ENCODE measurements at regions not wholly inside any gene's neighbourhood (a gene's known extent, or its start where the extent isn't known, plus 50 kb on each side); places are given as distances from the start of the nearest gene placed in this dataset.
"Not testable (repeated sequence)": the region's sequence is repeated elsewhere in the genome, so short reads cannot be mapped to it uniquely, and the experiment has no call there.

DNA sequence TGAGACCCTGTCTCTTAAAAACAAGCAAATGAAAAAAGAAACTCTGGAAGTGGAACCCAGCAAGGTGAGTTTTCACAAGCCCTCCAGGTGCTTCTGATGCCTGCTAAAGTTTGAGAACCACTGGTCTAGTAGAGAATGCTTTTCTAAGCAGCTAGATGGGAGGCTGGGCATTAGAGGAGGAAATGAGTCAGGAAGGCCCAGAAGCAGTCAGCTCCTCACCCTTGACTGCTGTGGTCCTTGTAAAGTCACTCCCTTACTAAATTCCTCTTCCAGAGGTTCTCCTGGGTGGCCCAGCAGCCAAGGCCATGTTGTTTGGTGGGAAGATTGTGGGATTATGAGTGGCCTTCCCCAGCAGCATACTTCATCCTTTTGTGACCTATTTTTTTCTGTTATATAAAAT lies 52.0 kb upstream of the FYN start:
- DNase-seq (ENCODE audit: low read depth): no peak

- DNase-seq (ENCODE audit: low read depth): no peak
These were observed 53.6 kb upstream of the FYN start for GRCh38 chr6:111926731-111927302.

GRCh38 chr6:111927321-111927720 lies 54.1 kb upstream of the FYN start:
- no peak for DNase-seq (ENCODE audit: low read depth)

DNA sequence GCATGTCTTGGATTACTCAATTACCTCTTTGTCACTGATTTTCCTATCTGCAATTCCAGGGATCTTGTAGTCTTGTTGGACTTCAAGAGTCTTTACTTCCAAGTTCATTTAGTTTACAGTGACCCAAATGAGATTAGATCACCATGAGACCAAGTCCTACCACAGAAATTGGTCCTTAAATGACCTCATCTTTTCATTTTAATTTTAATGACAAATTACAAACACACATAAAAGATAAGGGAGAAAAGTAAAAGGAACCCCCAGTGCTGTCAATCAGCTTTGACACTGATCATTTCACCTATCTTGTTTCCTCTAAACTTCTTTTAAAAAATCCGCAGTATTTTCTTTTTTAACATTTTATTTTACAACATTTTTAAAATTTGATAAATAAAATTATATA lies 54.9 kb upstream of the FYN start:
- no peak for DNase-seq (ENCODE audit: low read depth)

- DNase-seq (ENCODE audit: low read depth): not testable (repeated sequence)
These were observed 61.4 kb upstream of the FYN start for GRCh38 chr6:111934611-111935010.

DNA sequence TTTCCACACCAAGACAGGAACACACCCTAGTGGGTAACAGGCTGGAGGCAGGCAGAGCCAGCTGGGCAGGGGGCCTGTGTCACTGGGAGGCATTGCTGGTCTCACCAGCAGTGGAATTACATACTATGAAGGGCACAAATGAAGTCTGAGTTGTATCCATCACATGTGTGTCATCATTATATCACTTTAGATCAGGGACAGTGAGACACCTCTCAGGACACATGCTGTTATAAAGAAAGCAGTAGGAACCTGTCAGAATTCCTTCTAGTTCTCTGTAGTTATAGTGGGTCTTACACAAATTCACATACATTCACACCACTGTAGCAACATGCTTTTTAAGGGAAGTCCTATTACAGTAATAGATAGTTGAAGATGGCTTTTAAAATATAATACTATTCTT lies 63.5 kb upstream of the FYN start:
- DNase-seq (ENCODE audit: low read depth): no peak

GRCh38 chr6:111938710-111939109 lies 65.5 kb upstream of the FYN start:
- DNase-seq (ENCODE audit: low read depth): no peak

DNA sequence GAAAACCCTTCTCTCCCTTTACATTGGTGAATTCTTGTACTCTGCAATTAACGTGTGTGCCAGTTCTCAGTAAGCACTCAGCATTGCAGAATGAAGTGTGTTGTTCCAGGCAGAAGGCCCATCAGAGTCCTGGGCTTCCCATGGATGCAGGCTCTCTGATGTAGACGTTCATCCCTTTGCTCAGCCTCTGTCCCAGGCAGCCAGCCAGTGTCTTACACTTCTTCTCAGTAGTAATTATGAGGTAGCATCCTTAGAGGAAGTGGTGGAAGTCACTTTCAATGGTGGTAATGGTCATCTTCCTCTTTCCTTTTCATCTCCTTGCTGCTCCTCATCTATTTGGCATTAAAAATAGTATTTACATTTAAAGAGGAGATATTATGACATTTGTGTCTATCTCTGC lies 66.7 kb upstream of the FYN start:
- no peak for DNase-seq (ENCODE audit: low read depth)

- DNase-seq (ENCODE audit: low read depth): no peak
These were observed 67.5 kb upstream of the FYN start for GRCh38 chr6:111940801-111941200.

- DNase-seq (ENCODE audit: low read depth): no peak
These were observed 68.6 kb upstream of the FYN start for GRCh38 chr6:111941686-111942330.

- no peak for DNase-seq (ENCODE audit: low read depth)
These were observed 69.3 kb upstream of the FYN start for GRCh38 chr6:111942561-111942960.

GRCh38 chr6:111943266-111943665 lies 70.0 kb upstream of the FYN start:
- DNase-seq (ENCODE audit: low read depth): no peak

GRCh38 chr6:111943726-111944125 lies 70.5 kb upstream of the FYN start:
- no peak for DNase-seq (ENCODE audit: low read depth)

DNA sequence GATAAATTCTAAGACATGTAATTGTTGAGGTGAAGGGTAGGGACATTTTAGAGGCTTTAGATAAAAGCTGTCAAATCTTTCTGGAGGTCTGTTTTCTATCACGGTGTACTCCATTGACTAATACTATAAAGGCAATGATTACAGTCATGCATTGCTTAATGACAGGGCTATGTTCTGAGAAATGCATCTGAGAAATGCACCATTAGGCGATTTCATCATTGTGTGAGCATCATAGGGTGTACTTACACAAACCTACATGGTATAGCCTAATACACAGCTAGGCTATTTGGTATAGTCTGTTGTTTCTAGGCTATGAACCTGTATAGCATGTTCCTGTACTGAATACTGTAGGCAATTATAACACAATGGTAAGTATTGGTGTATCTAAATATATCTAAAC lies 71.3 kb upstream of the FYN start:
- DNase-seq (ENCODE audit: low read depth): no peak

DNA sequence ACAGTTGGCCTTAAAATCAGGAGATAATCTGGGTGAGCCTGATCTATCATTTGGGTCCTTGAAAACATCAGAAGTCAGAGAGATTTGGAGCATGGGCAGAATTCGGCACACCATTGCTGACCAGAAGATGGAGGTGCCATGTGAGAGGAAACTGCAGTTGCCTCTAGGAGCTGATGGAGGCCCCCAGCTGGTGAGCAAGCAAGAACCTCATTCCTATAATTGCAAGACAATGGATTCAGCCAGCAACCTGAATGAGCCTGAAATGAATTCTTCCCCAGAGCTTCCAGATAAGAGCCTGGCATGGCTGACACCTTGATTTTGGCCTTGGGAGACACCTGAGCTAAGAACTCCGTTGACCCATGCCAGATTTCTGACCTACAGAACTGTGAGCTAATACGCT lies 76.3 kb upstream of the FYN start:
- no peak for DNase-seq (ENCODE audit: low read depth)

GRCh38 chr6:111949984-111950383 lies 76.7 kb upstream of the FYN start:
- not testable (repeated sequence) for DNase-seq (ENCODE audit: low read depth)

DNA sequence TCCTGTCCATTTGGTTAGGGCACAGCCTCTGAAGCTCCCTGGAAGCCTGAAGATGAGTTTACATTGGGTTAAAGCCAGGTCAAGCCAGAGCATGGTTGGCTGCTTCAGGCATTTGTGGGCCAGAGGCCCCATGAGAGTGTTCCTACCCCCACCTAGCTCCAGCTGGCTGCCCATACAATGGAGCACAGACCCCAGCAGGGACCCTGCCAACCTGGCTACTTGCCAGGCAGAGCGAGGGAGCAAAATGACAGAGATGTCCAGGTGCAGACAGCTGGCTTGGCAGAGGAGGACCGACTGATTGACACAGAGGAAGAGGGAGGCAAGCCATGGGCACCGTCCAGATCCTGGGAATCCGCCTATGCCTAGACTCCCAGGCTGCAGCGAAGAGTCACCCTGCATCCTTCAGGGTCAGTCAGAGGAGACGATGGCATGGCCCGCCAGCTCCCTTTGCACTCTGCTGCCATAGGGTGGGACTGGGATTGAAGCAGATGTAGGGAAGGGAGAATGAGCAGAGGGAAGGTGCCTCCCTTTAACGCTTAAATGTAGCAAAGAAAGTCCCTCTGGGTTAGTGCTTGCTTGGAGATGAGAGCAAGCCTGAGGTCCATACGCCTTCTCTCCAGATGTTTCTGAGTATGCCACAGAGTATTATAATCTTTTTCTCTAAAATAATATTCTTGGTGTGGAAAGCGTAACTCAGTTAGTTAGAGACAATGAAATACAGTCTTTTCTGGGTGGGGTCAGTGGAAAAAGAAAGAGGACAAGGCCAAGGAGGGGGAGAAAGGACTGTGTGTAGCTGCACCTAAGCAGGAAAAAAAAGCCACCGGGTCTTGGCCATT lies 77.6 kb upstream of the FYN start:
- DNase-seq (ENCODE audit: low read depth): no peak

- DNase-seq (ENCODE audit: low read depth): no peak
These were observed 78.3 kb upstream of the FYN start for GRCh38 chr6:111951497-111952085.

GRCh38 chr6:111952274-111952673 lies 79.0 kb upstream of the FYN start:
- DNase-seq (ENCODE audit: low read depth): no peak

GRCh38 chr6:111952821-111953540 lies 79.7 kb upstream of the FYN start:
- DNase-seq (ENCODE audit: low read depth): no peak

GRCh38 chr6:111956098-111956497 lies 82.8 kb upstream of the FYN start:
- no peak for DNase-seq (ENCODE audit: low read depth)

DNA sequence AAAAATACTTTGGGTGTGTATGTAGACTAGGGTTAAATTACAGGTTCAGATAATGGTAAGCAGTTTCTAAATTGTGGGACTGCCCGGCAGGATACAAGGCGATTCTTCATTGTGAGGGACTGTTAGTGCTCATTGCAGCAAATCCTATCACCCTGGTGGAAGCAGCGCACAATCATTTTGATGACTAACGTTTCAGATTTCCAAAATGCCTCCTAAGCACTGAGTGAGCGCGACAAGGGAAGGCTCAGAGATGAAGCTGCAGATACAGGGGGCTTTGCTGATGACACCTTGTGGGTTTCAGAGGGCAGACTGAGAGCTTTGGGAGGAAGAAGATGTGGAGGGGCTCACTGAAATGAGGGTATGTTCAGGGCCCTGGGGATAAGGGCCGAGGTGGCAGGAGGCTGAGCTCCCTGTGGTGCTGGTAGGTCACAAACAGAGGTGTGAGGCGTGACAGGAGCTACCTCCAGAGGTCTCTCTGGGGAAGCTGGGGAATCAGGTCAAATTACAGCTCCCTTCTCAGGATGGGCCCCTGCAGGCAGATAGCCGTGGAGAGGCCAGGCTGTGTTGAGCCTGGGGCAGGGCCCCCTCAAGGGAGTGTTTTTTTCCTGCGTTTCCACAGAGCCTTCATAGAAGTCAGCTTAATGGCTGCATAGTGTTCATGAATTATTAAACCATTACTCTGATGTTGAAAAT lies 84.5 kb upstream of the FYN start:
- DNase-seq (ENCODE audit: low read depth): no peak
